T-helper 1 cell treated with Interleukin-12 subunit alpha and Interleukin-12 subunit beta and Interleukin-4 antibody, amounts not matched to agents 30 ng/mL and 1 ng/mL, for 36 hours (primary cell): ENCODE measurements at regions not wholly inside any gene's neighbourhood (a gene's known extent, or its start where the extent isn't known, plus 50 kb on each side); places are given as distances from the start of the nearest gene placed in this dataset.
"Not testable (repeated sequence)": the region's sequence is repeated elsewhere in the genome, so short reads cannot be mapped to it uniquely, and the experiment has no call there.

Experiments
- intact Hi-C: fragments of 100-400 bp; cut with micrococcal nuclease; formaldehyde crosslinking; loops from one replicate; pipeline ENCODE4 v1.15.1; 2024

DNA sequence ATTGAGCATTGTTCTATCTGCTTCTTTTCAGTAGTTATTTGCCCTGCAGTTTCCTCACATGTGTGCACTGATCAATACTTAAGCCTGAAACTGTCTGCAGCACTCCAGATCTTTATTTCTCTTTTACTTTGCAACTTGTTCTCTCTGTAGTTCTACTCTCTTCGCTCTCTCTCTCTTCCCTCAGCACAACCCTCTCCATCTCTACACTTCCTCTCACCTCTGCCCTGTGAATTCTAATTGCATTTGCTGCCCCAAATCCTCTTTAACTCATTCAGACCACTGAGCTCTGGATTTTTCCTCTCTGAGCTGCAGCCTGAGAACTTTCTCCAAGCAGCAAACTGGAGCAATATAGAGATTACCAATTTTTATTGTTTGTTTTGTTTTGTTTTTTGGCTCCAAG is 1035.5 kb downstream of the FSCB start:
- intact Hi-C loops, result no loop called here

DNA sequence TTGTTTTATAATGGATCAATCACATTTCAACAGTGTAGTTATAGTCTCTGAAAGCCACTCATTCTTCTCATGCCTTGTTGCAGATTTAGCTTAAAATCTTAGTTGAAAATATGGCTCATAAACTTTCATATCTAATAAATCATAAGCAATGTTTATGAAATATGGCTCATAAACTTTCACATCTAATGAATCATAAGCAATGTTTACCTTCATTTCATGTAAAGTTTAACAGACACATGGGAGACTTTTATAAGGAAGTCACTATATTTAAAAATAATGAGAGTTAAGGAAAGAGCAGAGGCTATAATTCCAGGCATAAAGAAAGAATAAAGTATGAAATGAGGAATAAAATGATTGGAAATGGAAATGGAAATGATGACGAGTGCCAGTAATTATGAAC is 1042.1 kb downstream of the FSCB start:
- intact Hi-C loops, result no loop called here

GRCh38 chr14:43449291-43449690 is 1057.8 kb downstream of the FSCB start:
- intact Hi-C loops, result no loop called here

- intact Hi-C loops, result no loop called here
Observed at GRCh38 chr14:43438056-43438455, 1069.0 kb downstream of the FSCB start.

DNA sequence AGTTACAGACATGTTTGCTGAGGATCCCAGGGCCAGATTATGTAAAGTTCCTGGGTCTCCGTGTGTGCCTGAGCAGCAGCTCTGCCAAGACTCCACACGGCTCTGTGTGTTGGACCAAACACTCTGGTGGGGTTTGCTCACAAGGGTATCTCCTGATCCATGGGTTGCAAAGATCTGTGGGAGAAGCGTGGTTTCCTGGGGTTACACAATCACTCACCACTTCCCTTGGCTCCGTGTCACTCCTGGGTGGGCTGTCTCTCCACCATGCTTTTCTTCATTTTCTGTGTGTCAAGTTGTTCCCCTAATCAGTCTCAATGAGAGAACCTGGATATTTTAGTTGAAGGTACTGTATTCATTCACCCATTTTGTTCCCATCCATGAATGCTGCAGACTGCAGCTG is 1088.8 kb downstream of the FSCB start:
- intact Hi-C loops, result no loop called here

- intact Hi-C loops, result no loop called here
Observed at GRCh38 chr14:43413084-43413483, 1094.0 kb downstream of the FSCB start.

GRCh38 chr14:43411841-43412240 is 1095.2 kb downstream of the FSCB start:
- intact Hi-C loops, result no loop called here

DNA sequence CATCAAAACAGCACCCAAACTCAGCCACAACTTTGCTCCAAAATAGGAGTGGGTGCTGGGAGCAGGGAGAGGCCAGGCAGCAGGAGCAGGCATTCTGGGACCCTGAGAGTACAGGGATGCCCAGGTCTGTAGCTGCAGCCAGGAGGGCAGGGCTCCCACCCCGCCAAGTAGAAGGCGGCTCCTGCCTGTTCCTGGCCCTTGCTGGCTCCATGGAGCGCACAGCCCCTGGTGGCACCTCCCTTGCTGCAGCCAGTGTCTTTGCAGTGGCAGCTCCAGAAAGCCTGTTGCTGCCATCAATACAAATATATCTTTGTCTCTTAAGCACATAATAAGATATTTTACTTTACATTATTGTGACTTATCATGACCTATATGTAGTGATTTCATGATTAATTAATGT is 1096.5 kb downstream of the FSCB start:
- intact Hi-C loops, result no loop called here

DNA sequence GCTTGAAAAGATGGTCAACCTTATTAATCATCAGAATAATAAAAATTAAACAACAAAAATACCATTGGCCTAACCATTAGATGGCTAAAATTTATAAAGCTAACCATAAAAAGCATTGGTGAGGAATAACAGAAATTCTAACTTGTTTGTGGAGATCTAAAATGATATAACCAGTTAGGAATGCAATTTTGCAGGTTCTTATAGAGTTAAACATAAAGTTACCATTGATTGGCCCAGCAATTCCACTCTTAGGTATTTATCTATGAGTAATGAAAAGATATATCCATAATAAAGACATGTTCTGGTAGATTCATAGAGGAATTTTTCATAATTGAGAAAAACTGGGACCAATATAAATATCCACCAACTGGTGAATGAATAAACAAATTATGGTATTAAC is 1098.6 kb downstream of the FSCB start:
- intact Hi-C loops, result no loop called here

GRCh38 chr14:43407706-43408105 is 1099.4 kb downstream of the FSCB start:
- intact Hi-C loops, result no loop called here

DNA sequence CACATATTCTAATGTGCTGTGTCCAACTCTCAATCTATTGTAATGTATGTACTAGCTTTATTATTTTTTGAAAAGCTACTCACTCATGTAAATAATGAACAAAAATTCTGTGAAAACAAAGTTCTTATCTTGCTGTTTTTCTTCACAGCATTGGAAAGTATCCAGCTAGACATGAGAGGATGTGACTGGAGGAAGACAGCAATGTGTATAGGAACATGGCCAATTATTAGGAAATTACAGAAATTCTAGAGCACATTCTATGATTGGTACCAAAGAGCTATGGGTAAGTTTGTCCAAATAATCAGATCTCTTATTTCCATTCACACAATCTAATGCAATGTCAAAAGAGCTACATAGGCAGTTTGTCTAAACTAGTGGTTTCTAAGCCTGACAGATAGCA is 1100.2 kb downstream of the FSCB start:
- intact Hi-C loops, result no loop called here

DNA sequence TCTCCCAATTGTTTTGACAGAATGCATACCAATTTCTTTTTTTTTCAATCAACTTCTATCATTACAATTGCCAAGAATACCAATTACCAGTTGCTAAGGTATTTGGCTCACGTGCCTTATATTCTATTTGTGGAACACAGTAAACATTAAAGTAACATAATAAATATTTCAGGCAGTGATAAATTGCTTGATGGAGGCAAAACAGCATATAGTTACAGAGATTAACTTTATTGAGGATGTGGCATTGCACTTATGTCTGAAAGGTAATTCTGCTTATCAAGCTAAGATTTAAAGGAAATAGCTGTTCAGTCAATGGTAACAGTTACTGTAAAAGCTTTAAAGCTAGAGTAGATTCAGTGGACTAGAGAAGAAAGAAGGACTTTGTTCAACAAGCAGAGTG is 1107.8 kb downstream of the FSCB start:
- intact Hi-C loops, result no loop called here

GRCh38 chr14:43370565-43370896 is 1136.6 kb downstream of the FSCB start:
- intact Hi-C loops, result not testable (repeated sequence)

DNA sequence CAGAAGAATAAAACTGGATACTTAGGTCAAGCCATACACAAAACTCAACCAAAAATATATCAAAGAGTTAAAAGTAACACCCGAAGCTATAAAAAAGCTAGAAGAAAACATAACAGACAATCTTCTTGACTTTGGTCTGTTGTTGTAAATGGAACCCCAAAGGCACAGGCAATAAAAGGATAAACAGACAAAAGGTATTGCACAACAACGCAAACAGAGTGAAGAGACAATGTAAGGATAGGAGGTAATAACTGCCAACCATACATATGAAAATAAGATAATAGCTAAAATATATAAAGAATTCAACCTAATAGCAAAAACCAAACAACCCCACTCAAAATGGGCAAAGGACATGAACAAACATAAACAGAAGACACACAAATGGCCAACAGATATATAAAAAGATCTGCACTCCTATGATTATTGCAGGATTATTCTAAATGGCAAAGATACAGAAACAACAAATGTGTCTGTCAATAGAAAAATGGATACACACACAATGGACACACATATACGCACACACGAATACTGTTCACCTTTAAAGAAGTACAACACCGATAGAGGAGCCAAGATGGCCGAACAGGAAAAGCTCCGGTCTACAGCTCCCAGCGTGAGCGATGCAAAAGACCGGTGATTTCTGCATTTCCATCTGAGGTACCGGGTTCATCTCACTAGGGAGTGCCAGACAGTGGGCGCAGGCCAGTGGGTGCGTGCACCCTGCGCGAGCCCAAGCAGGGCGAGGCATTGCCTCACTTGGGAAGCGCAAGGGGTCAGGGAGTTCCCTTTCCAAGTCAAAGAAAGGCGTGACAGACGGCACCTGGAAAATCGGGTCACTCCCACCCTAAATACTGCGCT is 1137.1 kb downstream of the FSCB start:
- intact Hi-C loops, result no loop called here

DNA sequence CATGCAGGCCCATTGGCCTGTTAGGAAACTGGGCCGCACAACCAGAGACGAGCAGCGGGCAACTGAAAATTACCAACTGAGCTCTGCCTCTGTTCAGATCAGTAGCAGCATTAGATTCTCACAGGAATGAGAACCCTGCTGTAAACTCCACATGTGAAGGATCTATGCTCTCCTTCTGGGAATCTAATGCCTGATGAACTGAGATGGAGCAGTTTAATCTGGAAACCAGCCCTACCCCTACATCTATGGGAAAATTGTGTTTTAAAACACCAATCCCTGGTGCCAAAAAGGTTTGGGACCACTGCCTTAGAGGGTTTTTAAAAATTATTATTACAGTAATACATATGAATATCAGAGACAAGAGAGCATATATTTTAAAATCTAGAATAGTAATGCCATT is 1144.5 kb downstream of the FSCB start:
- intact Hi-C loops, result no loop called here

GRCh38 chr14:43361751-43362150 is 1145.3 kb downstream of the FSCB start:
- intact Hi-C loops, result no loop called here

DNA sequence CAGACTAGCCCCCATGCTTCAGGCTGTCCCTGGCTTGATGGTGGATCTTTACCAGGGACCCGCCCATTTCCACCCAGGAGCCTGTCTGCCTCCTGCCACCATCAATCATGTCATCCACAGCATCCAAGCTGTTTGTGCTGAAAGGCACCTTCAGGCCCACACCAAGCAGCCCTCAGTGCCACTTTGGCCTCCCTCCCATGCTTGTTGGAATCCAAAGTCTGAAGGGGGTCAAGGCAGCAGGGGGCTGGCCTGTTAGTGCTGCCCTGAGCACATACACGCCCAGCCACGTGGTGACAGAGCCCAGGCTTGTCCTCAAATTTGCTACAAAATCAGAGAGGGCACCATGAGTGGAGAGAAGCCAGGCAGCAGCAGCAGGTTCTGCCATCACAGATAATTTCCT is 1146.8 kb downstream of the FSCB start:
- intact Hi-C loops, result no loop called here

GRCh38 chr14:43359317-43359716 is 1147.8 kb downstream of the FSCB start:
- intact Hi-C loops, result no loop called here

GRCh38 chr14:43356979-43357545 is 1150.0 kb downstream of the FSCB start:
- intact Hi-C loops, result no loop called here

- intact Hi-C loops, result no loop called here
Observed at GRCh38 chr14:43356382-43356781, 1150.7 kb downstream of the FSCB start.

DNA sequence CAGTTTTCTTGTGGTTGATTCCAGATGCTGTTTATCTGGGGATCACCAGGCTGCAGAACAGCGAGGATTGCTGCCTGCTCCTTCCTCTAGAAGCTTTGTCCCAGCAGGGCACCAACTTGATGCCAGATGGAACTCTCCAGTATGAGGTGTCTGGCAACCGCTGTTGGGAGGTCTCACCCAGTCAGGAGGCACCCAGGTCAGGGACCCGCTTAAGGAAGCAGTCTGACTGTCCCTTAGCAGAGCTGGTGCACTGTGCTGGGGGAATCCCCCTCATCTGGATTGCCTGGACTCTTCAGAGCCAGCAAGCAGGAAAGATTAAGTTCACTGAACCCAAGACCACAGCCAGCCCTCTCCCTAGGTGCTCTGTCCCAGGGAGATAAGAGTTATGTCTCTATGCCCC is 1165.2 kb downstream of the FSCB start:
- intact Hi-C loops, result no loop called here

GRCh38 chr14:43338713-43339112 is 1168.4 kb downstream of the FSCB start:
- intact Hi-C loops, result no loop called here

GRCh38 chr14:43336351-43336750 is 1170.7 kb downstream of the FSCB start:
- intact Hi-C loops, result no loop called here
